Liver (tissue), 8 donors: ENCODE measurements at regions not wholly inside any gene's neighbourhood (a gene's known extent, or its start where the extent isn't known, plus 50 kb on each side); places are given as distances from the start of the nearest gene placed in this dataset.

Experiments
- DNase-seq: peaks from one replicate; pipeline ENCODE4 v3.0.0-alpha.2; 2017; ENCODE audit warnings: low spot score
- H3K27ac ChIP-seq, 2 donors: one replicate each; pipeline ENCODE4 v1.7.0; 2013; ENCODE audit warnings: inconsistent platforms in 2 of 2, low read length in 2 of 2, control low read depth in 1 of 2, low read depth in 1 of 2, mild to moderate bottlenecking in 1 of 2
- H3K27me3 ChIP-seq, 4 donors: one replicate each; pipeline versions ENCODE4 v1.6.1 to v1.7.0; 2013; ENCODE audit warnings: low read length in 3 of 4, inconsistent platforms in 1 of 4, mild to moderate bottlenecking in 1 of 4, moderate library complexity in 1 of 4; ENCODE audit not compliant: control insufficient read depth in 4 of 4, insufficient read depth in 4 of 4
- H3K36me3 ChIP-seq, 4 donors: one replicate each; pipeline versions ENCODE4 v1.6.1 to v1.7.0; 2013; ENCODE audit warnings: low read length in 3 of 4, mild to moderate bottlenecking in 3 of 4, low read depth in 1 of 4, moderate library complexity in 1 of 4; ENCODE audit not compliant: control insufficient read depth in 4 of 4, insufficient read depth in 3 of 4
- H3K4me1 ChIP-seq, 4 donors: one replicate each; pipeline versions ENCODE4 v1.6.1 to v1.7.0; 2013; ENCODE audit warnings: low read length in 3 of 4, mild to moderate bottlenecking in 3 of 4, moderate library complexity in 1 of 4; ENCODE audit not compliant: control insufficient read depth in 4 of 4, insufficient read depth in 4 of 4
- H3K4me3 ChIP-seq, 3 donors: one replicate each; pipeline versions ENCODE4 v1.6.1 to v1.7.0; 2013; ENCODE audit warnings: low read length in 3 of 3, control low read depth in 1 of 3, low read depth in 1 of 3, mild to moderate bottlenecking in 1 of 3
- H3K9ac ChIP-seq, 2 donors: one replicate each; pipeline ENCODE4 v1.7.0; 2013; ENCODE audit warnings: low read length in 2 of 2, mild to moderate bottlenecking in 2 of 2, moderate library complexity in 2 of 2, control low read depth in 1 of 2, low read depth in 1 of 2
- H3K9me3 ChIP-seq, 4 donors: one replicate each; pipeline versions ENCODE4 v1.6.1 to v1.7.0; 2013; ENCODE audit warnings: low read length in 3 of 4; ENCODE audit not compliant: control insufficient read depth in 4 of 4
- ATF3 ChIP-seq: IDR thresholded peaks from 2 replicates; pipeline ENCODE4 v1.6.1; 2016; ENCODE audit warnings: antibody characterized with exemption
- CTCF ChIP-seq: fragments of 150-350 bp; IDR thresholded peaks from 2 replicates; pipeline ENCODE4 v1.5.1; 2017; ENCODE audit warnings: improper control_type of control experiment, low read depth, low read length; ENCODE audit not compliant: missing input control
- HNF4A ChIP-seq, 2 donors: conservative IDR thresholded peaks; 2 replicates each; pipeline ENCODE4 v1.6.1; 2016; ENCODE audit warnings: antibody characterized with exemption in 2 of 2, mild to moderate bottlenecking in 2 of 2
- HNF4G ChIP-seq: IDR thresholded peaks from 2 replicates; pipeline ENCODE4 v1.6.1; 2016; ENCODE audit warnings: antibody characterized with exemption
- MAX ChIP-seq: IDR thresholded peaks from 2 replicates; pipeline ENCODE4 v1.6.1; 2016; ENCODE audit warnings: antibody characterized with exemption
- NR2F2 ChIP-seq: IDR thresholded peaks from 2 replicates; pipeline ENCODE4 v1.6.1; 2016; ENCODE audit warnings: antibody characterized with exemption
- RAD21 ChIP-seq, 2 donors: IDR thresholded peaks; 2 replicates each; pipeline ENCODE4 v1.6.1; 2016; ENCODE audit warnings: antibody characterized with exemption in 2 of 2, mild to moderate bottlenecking in 2 of 2
- REST ChIP-seq: IDR thresholded peaks from 2 replicates; pipeline ENCODE4 v1.6.1; 2016; ENCODE audit warnings: antibody characterized with exemption, mild to moderate bottlenecking
- RXRA ChIP-seq, 2 donors: IDR thresholded peaks; 2 replicates each; pipeline ENCODE4 v1.6.1; 2017 to 2018; ENCODE audit warnings: antibody characterized with exemption in 2 of 2, mild to moderate bottlenecking in 1 of 2
- TAF1 ChIP-seq: conservative IDR thresholded peaks from 2 replicates; pipeline ENCODE4 v1.6.1; 2016; ENCODE audit warnings: antibody characterized with exemption, mild to moderate bottlenecking
- YY1 ChIP-seq: IDR thresholded peaks from 2 replicates; pipeline ENCODE4 v1.6.1; 2016; ENCODE audit warnings: antibody characterized with exemption, mild to moderate bottlenecking
- ZBTB33 ChIP-seq: IDR thresholded peaks from 2 replicates; pipeline ENCODE4 v1.6.1; 2016; ENCODE audit warnings: antibody characterized with exemption
- WGBS: extraction: QIAGEN DNeasy Blood & Tissue Kit; methylation state at CpG from one replicate; pipeline ENCODE4 v1.1.7; 2013; 5-methylcytosine and 5-hydroxymethylcytosine counted together
- donor health status: healthy.
- donor health status: healthy.
- donor health status: healthy.
- donor health status: healthy.
- donor health status: healthy.

- TF ChIP-seq REST = no peak
- TF ChIP-seq NR2F2 = no peak
- no peak for TF ChIP-seq TAF1
- no peak for TF ChIP-seq HNF4A (conservative IDR thresholded peaks at IDR 0.05)
- no peak for TF ChIP-seq MAX
- no peak for TF ChIP-seq HNF4G
- TF ChIP-seq YY1 = no peak
Measured at GRCh38 chr9:119078015-119078414, 291.2 kb downstream of the BRINP1 start (continued).

- no peaks in the 10 kb centered on the region for H3K9me3 ChIP-seq
- no peaks in the 10 kb centered on the region for H3K4me1 ChIP-seq
- no peak overlapping the region for H3K27ac ChIP-seq
- TF ChIP-seq MAX = no peak
- 62% methylated on average over 3 of the region's 3 CpGs for WGBS
- no peak overlapping the region for H3K9ac ChIP-seq
- no peaks in the 10 kb centered on the region for H3K36me3 ChIP-seq
- no peak overlapping the region for H3K4me3 ChIP-seq
- H3K27me3 ChIP-seq = no peaks in the 10 kb centered on the region
- no peak for DNase-seq
Measured at GRCh38 chr9:119083673-119084072, 285.6 kb downstream of the BRINP1 start.

- 91% methylated on average over 1 of the region's 1 CpG for WGBS
- no peak for DNase-seq
Measured at GRCh38 chr9:119086590-119086989, 282.6 kb downstream of the BRINP1 start.

More at GRCh38 chr9:119086590-119086989, 282.6 kb downstream of the BRINP1 start:
- Histone ChIP-seq H3K9ac (no peak overlapping the region), H3K9me3 (no peaks in the 10 kb centered on the region), H3K4me1 (no peaks in the 10 kb centered on the region), H3K36me3 (no peaks in the 10 kb centered on the region), H3K27me3 (peaks cover 0 to 3% (median 0%) of the 10 kb centered on the region in 4 donors), H3K27ac (no peak overlapping the region), H3K4me3 (no peak overlapping the region)
- no peak for TF ChIP-seq RXRA (IDR thresholded peaks at IDR 0.05)
- no peak for TF ChIP-seq CTCF
- TF ChIP-seq NR2F2 = no peak
- TF ChIP-seq ATF3 = no peak
- TF ChIP-seq ZBTB33 = no peak
- TF ChIP-seq MAX = no peak
- no peak for TF ChIP-seq RAD21 (IDR thresholded peaks at IDR 0.05)
